ENCODE measurements at regions not wholly inside any gene's neighbourhood (a gene's known extent, or its start where the extent isn't known, plus 50 kb on each side); places are given as distances from the start of the nearest gene placed in this dataset.

DNA sequence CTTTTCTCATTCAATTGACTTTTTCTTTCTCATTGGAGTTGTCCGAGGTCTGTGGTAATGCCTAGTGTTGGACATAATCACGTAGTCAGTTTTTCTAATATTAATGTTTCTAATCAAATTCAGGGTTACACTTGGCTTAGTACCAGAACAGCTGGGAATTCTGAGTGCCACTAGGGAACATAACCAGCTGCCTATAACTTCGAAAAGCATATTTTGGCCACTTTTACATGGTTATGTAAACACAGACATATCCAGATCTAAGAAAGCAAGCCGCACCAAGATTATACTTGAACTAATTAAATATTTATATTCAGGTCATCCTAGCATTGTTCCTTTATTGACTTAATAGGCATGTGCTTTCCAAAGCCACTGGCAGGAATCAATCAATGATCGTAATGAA is 91.1 kb upstream of the ARHGAP28 start:
- H3K4me2 ChIP-seq (replicated peaks; ENCODE audit: low read depth, low read length, poor library complexity, severe bottlenecking), result no peak overlapping the region

DNA sequence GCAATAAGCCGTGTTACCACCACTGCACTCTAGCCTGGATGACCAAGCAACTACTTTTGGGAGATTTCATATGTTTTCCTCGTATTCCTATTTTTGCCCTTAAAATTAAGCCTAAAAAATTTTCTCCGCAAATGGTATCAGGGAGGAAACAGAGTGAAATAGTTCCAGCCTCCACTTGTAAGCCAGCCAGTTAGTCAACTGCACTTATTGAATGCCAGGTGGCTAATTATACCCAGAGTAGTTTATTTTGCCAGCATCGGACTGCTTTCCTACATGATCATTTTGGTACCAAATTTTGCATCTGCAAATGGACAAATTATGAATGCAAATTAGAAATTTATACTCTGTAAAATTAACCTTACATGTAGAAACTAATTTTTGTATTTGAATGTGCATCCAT is 90.2 kb upstream of the ARHGAP28 start:
- Histone ChIP-seq H3K9ac (ENCODE audit: low read length) (no peak overlapping the region), H2AFZ (ENCODE audit: insufficient read depth, low read depth, low read length, poor library complexity, severe bottlenecking) (no peak overlapping the region), H4K20me1 (ENCODE audit: control insufficient read depth, insufficient read depth, low read length, poor library complexity, severe bottlenecking) (no peaks in the 10 kb centered on the region), H3K9me3 (ENCODE audit: control extremely low read depth in 1 of 3, control insufficient read depth in 2 of 3, insufficient read depth in 1 of 3, low read length in 2 of 3) (peaks cover 0 to 3% (median 2%) of the 10 kb centered on the region in 3 donors), H3K4me3 (ENCODE audit: control extremely low read depth in 1 of 5, extremely low read depth in 1 of 5, insufficient read depth in 1 of 5, low read depth in 2 of 5, low read length in 4 of 5) (no peak overlapping the region), H3K36me3 (replicated peaks in 1 of 2; ENCODE audit: control extremely low read depth in 1 of 2, control insufficient read depth in 1 of 2, extremely low read depth in 1 of 2, insufficient read depth in 2 of 2, low read length in 1 of 2) (no peaks in the 10 kb centered on the region), H3K4me1 (ENCODE audit: control insufficient read depth in 2 of 2, insufficient read depth in 2 of 2, low read length in 2 of 2) (no peaks in the 10 kb centered on the region), H3K27me3 (replicated peaks in 1 of 4; ENCODE audit: control extremely low read depth in 1 of 4, control insufficient read depth in 3 of 4, insufficient read depth in 4 of 4, low read length in 3 of 4) (no peaks in the 10 kb centered on the region), H3K79me2 (ENCODE audit: control insufficient read depth, insufficient read depth, low read length) (no peaks in the 10 kb centered on the region), H3K27ac (ENCODE audit: low read length in 2 of 2) (no peak overlapping the region), H3K4me2 (replicated peaks; ENCODE audit: low read depth, low read length, poor library complexity, severe bottlenecking) (no peak overlapping the region)
- ChIA-PET CTCF (no interaction called here), POLR2A (no interaction called here)
- intact Hi-C loops (cut with micrococcal nuclease), result no loop called here
- H3K9me3 Mint-ChIP-seq (ENCODE audit: insufficient read depth), result no peaks in the 10 kb centered on the region
- no peak overlapping the region for H3K4me3 Mint-ChIP-seq
- TF ChIP-seq EZH2 (IDR thresholded peaks at IDR 0.05; ENCODE audit: borderline replicate concordance, insufficient read depth, low read depth, low read length, poor library complexity, severe bottlenecking), result no peak
- TF ChIP-seq, protein P1, sequence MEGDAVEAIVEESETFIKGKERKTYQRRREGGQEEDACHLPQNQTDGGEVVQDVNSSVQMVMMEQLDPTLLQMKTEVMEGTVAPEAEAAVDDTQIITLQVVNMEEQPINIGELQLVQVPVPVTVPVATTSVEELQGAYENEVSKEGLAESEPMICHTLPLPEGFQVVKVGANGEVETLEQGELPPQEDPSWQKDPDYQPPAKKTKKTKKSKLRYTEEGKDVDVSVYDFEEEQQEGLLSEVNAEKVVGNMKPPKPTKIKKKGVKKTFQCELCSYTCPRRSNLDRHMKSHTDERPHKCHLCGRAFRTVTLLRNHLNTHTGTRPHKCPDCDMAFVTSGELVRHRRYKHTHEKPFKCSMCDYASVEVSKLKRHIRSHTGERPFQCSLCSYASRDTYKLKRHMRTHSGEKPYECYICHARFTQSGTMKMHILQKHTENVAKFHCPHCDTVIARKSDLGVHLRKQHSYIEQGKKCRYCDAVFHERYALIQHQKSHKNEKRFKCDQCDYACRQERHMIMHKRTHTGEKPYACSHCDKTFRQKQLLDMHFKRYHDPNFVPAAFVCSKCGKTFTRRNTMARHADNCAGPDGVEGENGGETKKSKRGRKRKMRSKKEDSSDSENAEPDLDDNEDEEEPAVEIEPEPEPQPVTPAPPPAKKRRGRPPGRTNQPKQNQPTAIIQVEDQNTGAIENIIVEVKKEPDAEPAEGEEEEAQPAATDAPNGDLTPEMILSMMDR (IDR thresholded peaks at IDR 0.05), result no peak
- DNase-seq (no peak), ATAC-seq (ENCODE audit: low read depth) (no peak)
- no peaks in the 10 kb centered on the region for H3K4me1 Mint-ChIP-seq
- 100% methylated on average over 1 of the region's 4 CpGs for WGBS (ENCODE audit: insufficient coverage)
- H3K27ac Mint-ChIP-seq, result no peak overlapping the region
- H3K27me3 Mint-ChIP-seq, result no peaks in the 10 kb centered on the region

More for the DNA sequence above, 91.1 kb upstream of the ARHGAP28 start:
- Histone ChIP-seq H3K9ac (ENCODE audit: low read length) (no peak overlapping the region), H3K4me1 (ENCODE audit: control insufficient read depth in 2 of 2, insufficient read depth in 2 of 2, low read length in 2 of 2) (no peaks in the 10 kb centered on the region), H3K79me2 (ENCODE audit: control insufficient read depth, insufficient read depth, low read length) (no peaks in the 10 kb centered on the region), H2AFZ (ENCODE audit: insufficient read depth, low read depth, low read length, poor library complexity, severe bottlenecking) (no peak overlapping the region), H3K4me3 (ENCODE audit: control extremely low read depth in 1 of 5, extremely low read depth in 1 of 5, insufficient read depth in 1 of 5, low read depth in 2 of 5, low read length in 4 of 5) (no peak overlapping the region), H3K27ac (ENCODE audit: low read length in 2 of 2) (no peak overlapping the region), H4K20me1 (ENCODE audit: control insufficient read depth, insufficient read depth, low read length, poor library complexity, severe bottlenecking) (no peaks in the 10 kb centered on the region), H3K36me3 (replicated peaks in 1 of 2; ENCODE audit: control extremely low read depth in 1 of 2, control insufficient read depth in 1 of 2, extremely low read depth in 1 of 2, insufficient read depth in 2 of 2, low read length in 1 of 2) (no peaks in the 10 kb centered on the region), H3K9me3 (ENCODE audit: control extremely low read depth in 1 of 3, control insufficient read depth in 2 of 3, insufficient read depth in 1 of 3, low read length in 2 of 3) (peaks cover 0 to 2% (median 0%) of the 10 kb centered on the region in 3 donors), H3K27me3 (replicated peaks in 1 of 4; ENCODE audit: control extremely low read depth in 1 of 4, control insufficient read depth in 3 of 4, insufficient read depth in 4 of 4, low read length in 3 of 4) (no peaks in the 10 kb centered on the region)
- Mint-ChIP-seq H3K4me3 (no peak overlapping the region), H3K27ac (no peak overlapping the region), H3K4me1 (no peaks in the 10 kb centered on the region), H3K27me3 (no peaks in the 10 kb centered on the region), H3K9me3 (ENCODE audit: insufficient read depth) (no peaks in the 10 kb centered on the region)
- ChIA-PET POLR2A (no interaction called here), CTCF (no interaction called here)
- intact Hi-C loops (cut with micrococcal nuclease), result no loop called here
- DNase-seq (no peak), ATAC-seq (ENCODE audit: low read depth) (no peak)
- no CpG with 5 or more reads among the region's 5 CpGs for WGBS (ENCODE audit: insufficient coverage)
- TF ChIP-seq, protein P1 (IDR thresholded peaks at IDR 0.05), result no peak
- no peak for TF ChIP-seq EZH2 (IDR thresholded peaks at IDR 0.05; ENCODE audit: borderline replicate concordance, insufficient read depth, low read depth, low read length, poor library complexity, severe bottlenecking)
